ENCODE measurements at regions not wholly inside any gene's neighbourhood (a gene's known extent, or its start where the extent isn't known, plus 50 kb on each side); places are given as distances from the start of the nearest gene placed in this dataset.

- H3K4me3 ChIP-seq (ENCODE audit: low read depth, poor library complexity, severe bottlenecking), result no peak overlapping the region
- TF ChIP-seq CTCF (IDR thresholded peaks at IDR 0.05), result no peak
- TF ChIP-seq POLR2A (IDR thresholded peaks at IDR 0.05), result no peak
- intact Hi-C loops (cut with DNase I; ENCODE audit: low total_unique reads), result no loop called here
- WGBS, 2 donors, result 30 to 47% methylated on average over 1 of the region's 1 CpG
- no peak for DNase-seq (ENCODE audit: low spot score in 2 of 2)
Observed at GRCh38 chr5:101943784-101944183, 352.3 kb downstream of the SLCO4C1 start.

GRCh38 chr5:101942321-101942882 is 353.7 kb downstream of the SLCO4C1 start:
- intact Hi-C loops (cut with DNase I; ENCODE audit: low total_unique reads), result no loop called here
- TF ChIP-seq POLR2A (IDR thresholded peaks at IDR 0.05) (no peak), CTCF (IDR thresholded peaks at IDR 0.05) (no peak)
- no peak overlapping the region for H3K4me3 ChIP-seq (ENCODE audit: low read depth, poor library complexity, severe bottlenecking)
- no peak for DNase-seq (ENCODE audit: low spot score in 2 of 2)
- WGBS, 2 donors, result 41 to 45% methylated on average over 8 of the region's 8 CpGs

GRCh38 chr5:101937041-101937440 is 359.0 kb downstream of the SLCO4C1 start:
- no peak for TF ChIP-seq POLR2A (IDR thresholded peaks at IDR 0.05)
- TF ChIP-seq CTCF (IDR thresholded peaks at IDR 0.05), result no peak
- intact Hi-C loops (cut with DNase I; ENCODE audit: low total_unique reads), result no loop called here
- DNase-seq (ENCODE audit: low spot score in 2 of 2), result no peak
- no peak overlapping the region for H3K4me3 ChIP-seq (ENCODE audit: low read depth, poor library complexity, severe bottlenecking)
- 85 to 88% methylated on average over 2 of the region's 2 CpGs for WGBS, 2 donors

- intact Hi-C loops (cut with DNase I; ENCODE audit: low total_unique reads), result no loop called here
- no peak overlapping the region for H3K4me3 ChIP-seq (ENCODE audit: low read depth, poor library complexity, severe bottlenecking)
- no peak for DNase-seq (ENCODE audit: low spot score in 2 of 2)
- TF ChIP-seq POLR2A (IDR thresholded peaks at IDR 0.05), result no peak
- no peak for TF ChIP-seq CTCF (IDR thresholded peaks at IDR 0.05)
Observed at GRCh38 chr5:101935086-101935485, 361.0 kb downstream of the SLCO4C1 start.

- no peak for DNase-seq (ENCODE audit: low spot score in 2 of 2)
- WGBS, 2 donors, result 82 to 83% methylated on average over 3 of the region's 3 CpGs
- no peak overlapping the region for H3K4me3 ChIP-seq (ENCODE audit: low read depth, poor library complexity, severe bottlenecking)
- no peak for TF ChIP-seq CTCF (IDR thresholded peaks at IDR 0.05)
- TF ChIP-seq POLR2A (IDR thresholded peaks at IDR 0.05), result no peak
- intact Hi-C loops (cut with DNase I; ENCODE audit: low total_unique reads), result no loop called here
Observed at GRCh38 chr5:101932599-101932998, 363.5 kb downstream of the SLCO4C1 start.

GRCh38 chr5:101929628-101930027 is 366.5 kb downstream of the SLCO4C1 start:
- no peak for DNase-seq (ENCODE audit: low spot score in 2 of 2)
- TF ChIP-seq POLR2A (IDR thresholded peaks at IDR 0.05), result no peak
- TF ChIP-seq CTCF (IDR thresholded peaks at IDR 0.05), result no peak
- intact Hi-C loops (cut with DNase I; ENCODE audit: low total_unique reads), result no loop called here
- H3K4me3 ChIP-seq (ENCODE audit: low read depth, poor library complexity, severe bottlenecking), result no peak overlapping the region
